ENCODE measurements at regions not wholly inside any gene's neighbourhood (a gene's known extent, or its start where the extent isn't known, plus 50 kb on each side); places are given as distances from the start of the nearest gene placed in this dataset.
"Not testable (repeated sequence)": the region's sequence is repeated elsewhere in the genome, so short reads cannot be mapped to it uniquely, and the experiment has no call there.

DNA sequence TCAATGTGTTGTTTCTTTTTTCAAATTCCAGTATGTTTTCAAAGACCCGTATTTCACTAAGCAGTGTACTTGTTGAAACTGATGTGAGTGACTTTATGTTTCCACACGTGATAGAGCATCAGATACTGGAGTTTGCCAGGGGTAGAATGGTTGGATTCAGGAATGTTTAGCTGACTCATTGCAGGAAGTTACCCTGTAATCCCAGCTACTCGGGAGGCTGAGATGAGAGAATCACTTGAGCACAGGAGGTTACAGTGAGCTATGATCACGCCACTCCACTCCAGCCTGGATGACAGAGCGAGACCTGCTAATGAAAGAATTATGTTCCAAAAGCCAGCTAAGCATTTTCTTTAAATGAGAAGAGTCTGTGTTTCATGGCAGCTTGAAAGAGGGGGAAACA lies 147.6 kb downstream of the RBMX2 start:
- TF ChIP-seq, protein P1, sequence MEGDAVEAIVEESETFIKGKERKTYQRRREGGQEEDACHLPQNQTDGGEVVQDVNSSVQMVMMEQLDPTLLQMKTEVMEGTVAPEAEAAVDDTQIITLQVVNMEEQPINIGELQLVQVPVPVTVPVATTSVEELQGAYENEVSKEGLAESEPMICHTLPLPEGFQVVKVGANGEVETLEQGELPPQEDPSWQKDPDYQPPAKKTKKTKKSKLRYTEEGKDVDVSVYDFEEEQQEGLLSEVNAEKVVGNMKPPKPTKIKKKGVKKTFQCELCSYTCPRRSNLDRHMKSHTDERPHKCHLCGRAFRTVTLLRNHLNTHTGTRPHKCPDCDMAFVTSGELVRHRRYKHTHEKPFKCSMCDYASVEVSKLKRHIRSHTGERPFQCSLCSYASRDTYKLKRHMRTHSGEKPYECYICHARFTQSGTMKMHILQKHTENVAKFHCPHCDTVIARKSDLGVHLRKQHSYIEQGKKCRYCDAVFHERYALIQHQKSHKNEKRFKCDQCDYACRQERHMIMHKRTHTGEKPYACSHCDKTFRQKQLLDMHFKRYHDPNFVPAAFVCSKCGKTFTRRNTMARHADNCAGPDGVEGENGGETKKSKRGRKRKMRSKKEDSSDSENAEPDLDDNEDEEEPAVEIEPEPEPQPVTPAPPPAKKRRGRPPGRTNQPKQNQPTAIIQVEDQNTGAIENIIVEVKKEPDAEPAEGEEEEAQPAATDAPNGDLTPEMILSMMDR (conservative IDR thresholded peaks at IDR 0.05 in 1 of 2, IDR thresholded peaks at IDR 0.05 in 1 of 2; ENCODE audit: low read depth in 1 of 2, low read length in 2 of 2), result not testable (repeated sequence)
- not testable (repeated sequence) for TF ChIP-seq EZH2 (IDR thresholded peaks at IDR 0.05; ENCODE audit: low read length, missing control alignments)
